Transverse colon (tissue), 4 donors: ENCODE measurements at regions not wholly inside any gene's neighbourhood (a gene's known extent, or its start where the extent isn't known, plus 50 kb on each side); places are given as distances from the start of the nearest gene placed in this dataset.

Experiments used
- EP300 ChIP-seq: sonication (generic); formaldehyde crosslinking; IDR thresholded peaks from one replicate; pipeline ENCODE4 v1.6.1; 2017; ENCODE audit warnings: antibody characterized with exemption, low read depth
- POLR2A ChIP-seq: fragments of 450-650 bp; IDR thresholded peaks from one replicate; pipeline ENCODE4 v1.6.1; 2016; ENCODE audit warnings: antibody characterized with exemption, mild to moderate bottlenecking, moderate library complexity
- POLR2AphosphoS5 ChIP-seq, 3 donors: sonication (generic); formaldehyde crosslinking; IDR thresholded peaks; one replicate each; pipeline ENCODE4 v1.6.1; 2016; ENCODE audit warnings: antibody characterized with exemption in 3 of 3
- TF ChIP-seq, protein P1 (sequence below), 5 experiments: fragments of 200-600 bp in 3 of 5; fragments of 450-650 bp in 2 of 5; sonication (generic) in 3 of 5; IDR thresholded peaks; 1 replicate in 2 of 5; 2 replicates in 3 of 5; pipeline ENCODE4 v1.5.1; 2016 to 2017; ENCODE audit warnings: antibody characterized with exemption in 5 of 5, inconsistent platforms in 3 of 5, mild to moderate bottlenecking in 2 of 5, moderate library complexity in 1 of 5

DNA sequence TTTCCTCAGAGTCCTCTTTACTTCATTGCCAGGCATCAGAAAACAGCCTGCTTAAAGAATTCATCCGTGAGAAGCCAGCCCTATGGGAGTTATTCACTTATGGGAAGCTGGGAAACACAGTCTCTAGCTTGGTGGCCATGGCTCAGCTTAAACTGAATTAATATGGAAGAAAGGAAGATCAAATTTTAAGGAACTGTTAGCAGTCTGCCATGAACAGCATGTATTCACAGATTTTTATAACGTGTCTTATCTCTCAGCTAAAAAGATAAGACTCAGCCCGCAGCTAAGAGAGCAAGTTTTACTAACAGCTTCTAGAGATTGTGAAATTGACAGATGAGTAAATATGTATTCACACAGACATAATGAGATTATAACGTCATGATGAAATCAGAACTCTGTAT is 253.7 kb upstream of the RXFP2 start:
- no peak for TF ChIP-seq EP300
- TF ChIP-seq, protein P1, sequence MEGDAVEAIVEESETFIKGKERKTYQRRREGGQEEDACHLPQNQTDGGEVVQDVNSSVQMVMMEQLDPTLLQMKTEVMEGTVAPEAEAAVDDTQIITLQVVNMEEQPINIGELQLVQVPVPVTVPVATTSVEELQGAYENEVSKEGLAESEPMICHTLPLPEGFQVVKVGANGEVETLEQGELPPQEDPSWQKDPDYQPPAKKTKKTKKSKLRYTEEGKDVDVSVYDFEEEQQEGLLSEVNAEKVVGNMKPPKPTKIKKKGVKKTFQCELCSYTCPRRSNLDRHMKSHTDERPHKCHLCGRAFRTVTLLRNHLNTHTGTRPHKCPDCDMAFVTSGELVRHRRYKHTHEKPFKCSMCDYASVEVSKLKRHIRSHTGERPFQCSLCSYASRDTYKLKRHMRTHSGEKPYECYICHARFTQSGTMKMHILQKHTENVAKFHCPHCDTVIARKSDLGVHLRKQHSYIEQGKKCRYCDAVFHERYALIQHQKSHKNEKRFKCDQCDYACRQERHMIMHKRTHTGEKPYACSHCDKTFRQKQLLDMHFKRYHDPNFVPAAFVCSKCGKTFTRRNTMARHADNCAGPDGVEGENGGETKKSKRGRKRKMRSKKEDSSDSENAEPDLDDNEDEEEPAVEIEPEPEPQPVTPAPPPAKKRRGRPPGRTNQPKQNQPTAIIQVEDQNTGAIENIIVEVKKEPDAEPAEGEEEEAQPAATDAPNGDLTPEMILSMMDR (IDR thresholded peaks at IDR 0.05), result no peak
- TF ChIP-seq POLR2AphosphoS5 (IDR thresholded peaks at IDR 0.05), result no peak
- TF ChIP-seq POLR2A, result no peak
